ENCODE measurements at regions not wholly inside any gene's neighbourhood (a gene's known extent, or its start where the extent isn't known, plus 50 kb on each side); places are given as distances from the start of the nearest gene placed in this dataset.

DNA sequence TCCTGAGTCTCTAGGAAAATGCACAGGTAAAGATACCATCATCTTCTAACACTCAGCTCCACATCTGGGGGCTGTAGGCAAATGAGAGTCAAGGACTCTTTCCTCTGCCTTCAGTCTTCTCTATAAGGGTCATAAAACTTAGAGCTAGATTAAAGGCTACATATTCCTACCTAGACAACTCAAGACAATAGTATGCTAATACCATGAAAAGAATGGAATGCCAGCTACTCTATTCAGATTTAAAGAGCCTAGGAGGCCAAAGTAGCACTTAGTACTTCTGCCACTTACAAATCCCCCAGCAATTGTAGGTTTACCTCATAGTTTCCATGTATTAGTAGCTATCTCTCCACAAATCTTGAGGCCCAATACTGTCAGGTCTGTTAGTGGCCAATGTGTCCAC lies 453.0 kb downstream of the SLITRK5 start:
- DNase-seq (no peak), ATAC-seq (ENCODE audit: low read depth) (no peak)
- Histone ChIP-seq H3K27me3 (ENCODE audit: control insufficient read depth, insufficient read depth, low read length) (no peaks in the 10 kb centered on the region), H3K4me1 (ENCODE audit: control insufficient read depth, insufficient read depth, low read length) (no peaks in the 10 kb centered on the region), H2BK5ac (ENCODE audit: low read depth, low read length, poor library complexity, severe bottlenecking) (no peak overlapping the region), H3K4me2 (ENCODE audit: low read depth, low read length) (no peak overlapping the region), H3K27ac (ENCODE audit: insufficient read depth, low read length) (no peak overlapping the region), H2BK120ac (ENCODE audit: low read depth, low read length) (no peak overlapping the region), H2BK20ac (ENCODE audit: low read depth, low read length) (no peak overlapping the region), H3K4me3 (ENCODE audit: insufficient read depth, low read depth, low read length) (no peak overlapping the region), H2AK9ac (replicated peaks; ENCODE audit: low read depth, low read length, poor library complexity) (no peak overlapping the region), H3K14ac (replicated peaks; ENCODE audit: low read depth, low read length) (no peak overlapping the region), H4K8ac (ENCODE audit: low read depth in 2 of 2, low read length in 2 of 2) (no peak overlapping the region), H3K79me1 (ENCODE audit: low read depth in 1 of 2, low read length in 2 of 2) (no peaks in the 10 kb centered on the region), H3K36me3 (ENCODE audit: control insufficient read depth, insufficient read depth, low read length) (no peaks in the 10 kb centered on the region), H3K4ac (ENCODE audit: low read depth, low read length) (no peak overlapping the region), H3K18ac (ENCODE audit: low read depth, low read length) (no peak overlapping the region), H3K9me3 (ENCODE audit: control insufficient read depth, insufficient read depth, low read length) (no peaks in the 10 kb centered on the region; the same call in 1 of the 2 replicates), H3K23ac (ENCODE audit: low read depth, low read length) (no peak overlapping the region), H4K91ac (ENCODE audit: insufficient read depth, low read depth, low read length) (no peak overlapping the region), H3K56ac (ENCODE audit: extremely low read depth, insufficient read depth, low read length) (no peak overlapping the region), H2AK5ac (ENCODE audit: low read depth, low read length) (no peak overlapping the region), H2BK15ac (ENCODE audit: low read depth, low read length) (no peak overlapping the region), H4K5ac (ENCODE audit: low read depth, low read length) (no peak overlapping the region), H3K9me1 (ENCODE audit: insufficient read depth, low read length) (no peaks in the 10 kb centered on the region), H3K9ac (ENCODE audit: low read depth, low read length) (no peak overlapping the region), H2AFZ (replicated peaks; ENCODE audit: low read length, poor library complexity) (no peak overlapping the region), H4K20me1 (ENCODE audit: insufficient read depth, low read length) (no peaks in the 10 kb centered on the region)
- dilution Hi-C loops (cut with HindIII; ENCODE audit: low sequenced_read_pairs, unreplicated experiment) = no loop called here
- intact Hi-C loops (cut with micrococcal nuclease) = no loop called here
- in situ Hi-C loops (cut with MboI; ENCODE audit: low sequenced_read_pairs) = no loop called here
- TF ChIP-seq FOS (IDR thresholded peaks at IDR 0.05; ENCODE audit: low read depth, low read length) (no peak), CHD1 (IDR thresholded peaks at IDR 0.05; ENCODE audit: low read depth, low read length) (no peak), BHLHE40 (IDR thresholded peaks at IDR 0.05; ENCODE audit: low read depth, low read length) (no peak), RAD21 (IDR thresholded peaks at IDR 0.05; ENCODE audit: low read length) (no peak), ELK1 (IDR thresholded peaks at IDR 0.05; ENCODE audit: borderline replicate concordance, low read depth, low read length) (no peak), MXI1 (IDR thresholded peaks at IDR 0.05; ENCODE audit: borderline replicate concordance, low read depth, low read length) (no peak), CEBPB (IDR thresholded peaks at IDR 0.05; ENCODE audit: low read depth, low read length) (no peak), MAFK (IDR thresholded peaks at IDR 0.05; ENCODE audit: low read depth, low read length) (no peak), MAZ (IDR thresholded peaks at IDR 0.05; ENCODE audit: borderline replicate concordance, low read depth, low read length) (no peak), NFE2L2 (IDR thresholded peaks at IDR 0.05; ENCODE audit: low read depth, low read length) (no peak), POLR2A (IDR thresholded peaks at IDR 0.05; ENCODE audit: low read depth, low read length) (no peak)
- TF ChIP-seq, protein P1, sequence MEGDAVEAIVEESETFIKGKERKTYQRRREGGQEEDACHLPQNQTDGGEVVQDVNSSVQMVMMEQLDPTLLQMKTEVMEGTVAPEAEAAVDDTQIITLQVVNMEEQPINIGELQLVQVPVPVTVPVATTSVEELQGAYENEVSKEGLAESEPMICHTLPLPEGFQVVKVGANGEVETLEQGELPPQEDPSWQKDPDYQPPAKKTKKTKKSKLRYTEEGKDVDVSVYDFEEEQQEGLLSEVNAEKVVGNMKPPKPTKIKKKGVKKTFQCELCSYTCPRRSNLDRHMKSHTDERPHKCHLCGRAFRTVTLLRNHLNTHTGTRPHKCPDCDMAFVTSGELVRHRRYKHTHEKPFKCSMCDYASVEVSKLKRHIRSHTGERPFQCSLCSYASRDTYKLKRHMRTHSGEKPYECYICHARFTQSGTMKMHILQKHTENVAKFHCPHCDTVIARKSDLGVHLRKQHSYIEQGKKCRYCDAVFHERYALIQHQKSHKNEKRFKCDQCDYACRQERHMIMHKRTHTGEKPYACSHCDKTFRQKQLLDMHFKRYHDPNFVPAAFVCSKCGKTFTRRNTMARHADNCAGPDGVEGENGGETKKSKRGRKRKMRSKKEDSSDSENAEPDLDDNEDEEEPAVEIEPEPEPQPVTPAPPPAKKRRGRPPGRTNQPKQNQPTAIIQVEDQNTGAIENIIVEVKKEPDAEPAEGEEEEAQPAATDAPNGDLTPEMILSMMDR (conservative IDR thresholded peaks at IDR 0.05; ENCODE audit: low read depth, low read length) = no peak
- TF ChIP-seq, protein P2, sequence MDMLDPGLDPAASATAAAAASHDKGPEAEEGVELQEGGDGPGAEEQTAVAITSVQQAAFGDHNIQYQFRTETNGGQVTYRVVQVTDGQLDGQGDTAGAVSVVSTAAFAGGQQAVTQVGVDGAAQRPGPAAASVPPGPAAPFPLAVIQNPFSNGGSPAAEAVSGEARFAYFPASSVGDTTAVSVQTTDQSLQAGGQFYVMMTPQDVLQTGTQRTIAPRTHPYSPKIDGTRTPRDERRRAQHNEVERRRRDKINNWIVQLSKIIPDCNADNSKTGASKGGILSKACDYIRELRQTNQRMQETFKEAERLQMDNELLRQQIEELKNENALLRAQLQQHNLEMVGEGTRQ (IDR thresholded peaks at IDR 0.05; ENCODE audit: low read depth, low read length) = no peak
- CTCF ChIA-PET = no interaction called here
- POLR2A ChIA-PET (ENCODE audit: unreplicated experiment) = no interaction called here
- no TSS peak for BruUV-seq (replicated peaks)

Data from IMR-90 (cell line).